ENCODE measurements at regions not wholly inside any gene's neighbourhood (a gene's known extent, or its start where the extent isn't known, plus 50 kb on each side); places are given as distances from the start of the nearest gene placed in this dataset.
A peak's percentile ranks its signal among the peaks of the same experiment; 100 is the strongest.

GRCh38 chr15:56519000-56519399, 54.1 kb upstream of the MNS1 start:
- ATAC-seq, result no peak
- CTCF ChIA-PET, result interaction anchor here (0.8 kb wide), 1 partner anchor 28 kb away, joined by 3 read pairs; no protein-coding TSS in a partner anchor
- H3K9me3 Mint-ChIP-seq, result peaks cover 61% of the 10 kb centered on the region
- peaks cover 37% of the 10 kb centered on the region for H3K36me3 Mint-ChIP-seq
- no peak for TF ChIP-seq ZNF263 (CRISPR knock-in tag; IDR thresholded peaks at IDR 0.05; ENCODE audit: low read depth)
- TF ChIP-seq ZNF512 (CRISPR knock-in tag; IDR thresholded peaks at IDR 0.05; ENCODE audit: borderline replicate concordance), result 0 out of 2 replicates have a peak, but pooled peaks have one; percentile 19
- TF ChIP-seq PREB (CRISPR knock-in tag; IDR thresholded peaks at IDR 0.05; ENCODE audit: borderline replicate concordance), result no peak
- H3K4me3 Mint-ChIP-seq, result no peak overlapping the region
- H3K4me1 Mint-ChIP-seq, result peaks cover 4% of the 10 kb centered on the region; the same call in 1 of the 2 replicates
- H3K27ac Mint-ChIP-seq, result no peak overlapping the region
- no peak for DNase-seq (ENCODE audit: low spot score)
- no peaks in the 10 kb centered on the region; the same call in 1 of the 2 replicates for H3K27me3 Mint-ChIP-seq (ENCODE audit: low read depth)
- POLR2A ChIA-PET, result no interaction called here
